IMR-90 (cell line): ENCODE measurements at regions not wholly inside any gene's neighbourhood (a gene's known extent, or its start where the extent isn't known, plus 50 kb on each side); places are given as distances from the start of the nearest gene placed in this dataset.

Source experiments
- ATAC-seq: fragments of 200-7000 bp; cut with Tn5 transposase; 2 replicates; pipeline ENCODE4 v1.9.1; 2020; ENCODE audit warnings: low read depth, mild to moderate bottlenecking, moderate library complexity
- BruUV-seq: library from RNA; stranded (reverse); fragments of 400-500 nt; replicated peaks from 2 replicates; lab custom pipeline; 2021; lab: Mats Ljungman, UMichigan
- CTCF ChIA-PET: fragments of 300-600 bp; formaldehyde crosslinking; extraction: SDS; loops from one replicate; lab custom pipeline; 2021; ENCODE audit warnings: antibody characterized with exemption; lab: Yijun Ruan, JAX
- POLR2A ChIA-PET: fragments of 300-600 bp; sonication (Branson Sonifier 250); formaldehyde crosslinking; loops from one replicate; lab custom pipeline; 2022; ENCODE audit warnings: antibody characterized with exemption; ENCODE audit not compliant: unreplicated experiment; lab: Charles Lee
- DNase-seq: peaks from one replicate; pipeline ENCODE4 v3.0.0; 2013
- H2AFZ ChIP-seq: replicated peaks from 2 replicates; pipeline ENCODE3; 2013; ENCODE audit warnings: low read length, mild to moderate bottlenecking; ENCODE audit not compliant: poor library complexity
- H2AK5ac ChIP-seq: 2 replicates; pipeline ENCODE4 v1.6.1; 2013; ENCODE audit warnings: low read depth, low read length, inconsistent platforms
- H2AK9ac ChIP-seq: replicated peaks from 2 replicates; pipeline ENCODE3; 2013; ENCODE audit warnings: mild to moderate bottlenecking, low read depth, low read length, moderate library complexity; ENCODE audit not compliant: poor library complexity
- H2BK120ac ChIP-seq: 2 replicates; pipeline ENCODE4 v1.6.1; 2013; ENCODE audit warnings: low read depth, low read length, inconsistent platforms
- H2BK15ac ChIP-seq: 3 replicates; pipeline ENCODE4 v1.6.1; 2013; ENCODE audit warnings: low read depth, low read length, inconsistent platforms
- H2BK20ac ChIP-seq: 2 replicates; pipeline ENCODE4 v1.6.1; 2013; ENCODE audit warnings: low read depth, mild to moderate bottlenecking, inconsistent platforms, low read length, moderate library complexity
- H2BK5ac ChIP-seq: 2 replicates; pipeline ENCODE4 v1.6.1; 2013; ENCODE audit warnings: mild to moderate bottlenecking, low read depth, low read length, inconsistent platforms; ENCODE audit not compliant: poor library complexity, severe bottlenecking
- H3K14ac ChIP-seq: replicated peaks from 2 replicates; pipeline ENCODE4 v1.6.1; 2013; ENCODE audit warnings: low read depth, low read length, inconsistent platforms
- H3K18ac ChIP-seq: 2 replicates; pipeline ENCODE4 v1.6.1; 2013; ENCODE audit warnings: low read depth, low read length, control low read depth
- H3K23ac ChIP-seq: 2 replicates; pipeline ENCODE4 v1.6.1; 2013; ENCODE audit warnings: low read depth, low read length, inconsistent platforms
- H3K27ac ChIP-seq: 2 replicates; pipeline ENCODE4 v1.5.1; 2013; ENCODE audit warnings: mild to moderate bottlenecking, control low read depth, low read length; ENCODE audit not compliant: insufficient read depth
- H3K27me3 ChIP-seq: 2 replicates; pipeline ENCODE4 v1.6.1; 2013; ENCODE audit warnings: low read length; ENCODE audit not compliant: control insufficient read depth, insufficient read depth
- H3K36me3 ChIP-seq: 2 replicates; pipeline ENCODE4 v1.6.1; 2013; ENCODE audit warnings: low read length, mixed read lengths; ENCODE audit not compliant: control insufficient read depth, insufficient read depth
- H3K4ac ChIP-seq: 2 replicates; pipeline ENCODE4 v1.6.1; 2013; ENCODE audit warnings: low read depth, low read length, inconsistent platforms
- H3K4me1 ChIP-seq: 2 replicates; pipeline ENCODE4 v1.6.1; 2013; ENCODE audit warnings: low read length, mixed read lengths; ENCODE audit not compliant: control insufficient read depth, insufficient read depth
- H3K4me2 ChIP-seq: 2 replicates; pipeline ENCODE4 v1.6.1; 2013; ENCODE audit warnings: low read depth, mild to moderate bottlenecking, control low read depth, low read length, moderate library complexity
- H3K4me3 ChIP-seq: 2 replicates; pipeline ENCODE4 v1.5.1; 2013; ENCODE audit warnings: low read depth, mild to moderate bottlenecking, control low read depth, low read length, moderate library complexity; ENCODE audit not compliant: insufficient read depth
- H3K56ac ChIP-seq: 2 replicates; pipeline ENCODE4 v1.6.1; 2013; ENCODE audit warnings: low read length, inconsistent platforms; ENCODE audit not compliant: insufficient read depth; ENCODE audit errors: extremely low read depth
- H3K79me1 ChIP-seq, 2 experiments: 2 replicates each; pipeline ENCODE4 v1.6.1; 2013; ENCODE audit warnings: low read length in 2 of 2, inconsistent platforms in 1 of 2, low read depth in 1 of 2
- H3K9ac ChIP-seq: 2 replicates; pipeline ENCODE4 v1.6.1; 2013; ENCODE audit warnings: low read depth, low read length, control low read depth
- H3K9me1 ChIP-seq: 2 replicates; pipeline ENCODE4 v1.6.1; 2013; ENCODE audit warnings: low read length, inconsistent platforms; ENCODE audit not compliant: insufficient read depth
- H3K9me3 ChIP-seq: 2 replicates; pipeline ENCODE4 v1.6.1; 2013; ENCODE audit warnings: low read length; ENCODE audit not compliant: control insufficient read depth, insufficient read depth
- H4K20me1 ChIP-seq: 2 replicates; pipeline ENCODE4 v1.6.1; 2013; ENCODE audit warnings: low read length, inconsistent platforms; ENCODE audit not compliant: insufficient read depth
- H4K5ac ChIP-seq: 2 replicates; pipeline ENCODE4 v1.6.1; 2013; ENCODE audit warnings: mild to moderate bottlenecking, low read depth, low read length, control low read depth
- H4K8ac ChIP-seq, 2 experiments: 2 replicates each; pipeline ENCODE4 v1.6.1; 2013; ENCODE audit warnings: low read depth in 2 of 2, low read length in 2 of 2, control low read depth in 1 of 2, inconsistent platforms in 1 of 2
- H4K91ac ChIP-seq: 2 replicates; pipeline ENCODE4 v1.6.1; 2013; ENCODE audit warnings: low read depth, low read length, inconsistent platforms; ENCODE audit not compliant: insufficient read depth
- CTCF ChIP-seq: conservative IDR thresholded peaks from 2 replicates; pipeline ENCODE4 v1.5.1; 2012; ENCODE audit warnings: mild to moderate bottlenecking, low read depth, low read length, improper control_type of control experiment
- WGBS, 2 experiments: methylation state at CpG; one replicate each; pipeline versions ENCODE4 v1.1.5 to v1.1.7; 2013; ENCODE audit warnings: missing lambda C conversion rate in 2 of 2; ENCODE audit not compliant: insufficient read length in 1 of 2; ENCODE audit errors: extremely low coverage in 2 of 2; 5-methylcytosine and 5-hydroxymethylcytosine counted together
- dilution Hi-C: fragments of 300-500 bp; cut with HindIII; formaldehyde crosslinking; loops from one replicate; pipeline ENCODE4 v1.14.3; 2018; ENCODE audit warnings: low sequenced_read_pairs; ENCODE audit not compliant: unreplicated experiment
- in situ Hi-C: fragments of 300-500 bp; cut with MboI; formaldehyde crosslinking; loops from 3 replicates; pipeline ENCODE4 v1.14.3; 2019; ENCODE audit warnings: low sequenced_read_pairs, inconsistent platforms, mixed read lengths
- intact Hi-C: fragments of 100-400 bp; cut with micrococcal nuclease; formaldehyde crosslinking; loops from 2 replicates; pipeline ENCODE4 v1.10.0; 2022

GRCh38 chr10:4186849-4187540 lies 402.0 kb upstream of the KLF6 start:
- H2AFZ ChIP-seq: no peak overlapping the region
- no peaks in the 10 kb centered on the region for H3K79me1 ChIP-seq
- H4K8ac ChIP-seq: no peak overlapping the region
- peaks cover 2% of the 10 kb centered on the region; the same call in 1 of the 2 replicates for H3K27me3 ChIP-seq
- no peak overlapping the region for H2AK9ac ChIP-seq
- H3K9me1 ChIP-seq: peaks cover 3% of the 10 kb centered on the region; the same call in 1 of the 2 replicates
- H2BK5ac ChIP-seq: no peak overlapping the region
- no peak overlapping the region for H3K4ac ChIP-seq
- H3K4me1 ChIP-seq: peaks cover 4% of the 10 kb centered on the region; the same call in 1 of the 2 replicates
- DNase-seq: no peak
- ChIA-PET CTCF (no interaction called here), POLR2A (no interaction called here)
- no peak overlapping the region for H3K4me3 ChIP-seq
- in situ Hi-C loops (no loop called here), dilution Hi-C loops (no loop called here), intact Hi-C loops (no loop called here)
- no peaks in the 10 kb centered on the region for H4K20me1 ChIP-seq
- no peak overlapping the region for H3K18ac ChIP-seq
- H3K14ac ChIP-seq: no peak overlapping the region
- H3K23ac ChIP-seq: no peak overlapping the region
- no peak overlapping the region for H2BK15ac ChIP-seq
- ATAC-seq: no peak
- H3K9ac ChIP-seq: no peak overlapping the region
- no peak overlapping the region for H3K4me2 ChIP-seq
- H2AK5ac ChIP-seq: no peak overlapping the region
- no TSS peak for BruUV-seq
- H2BK120ac ChIP-seq: no peak overlapping the region
- 94% methylated on average over 7 of the region's 12 CpGs; no CpG with 5 or more reads in 1 of the 2 experiments for WGBS, 2 experiments
- H4K5ac ChIP-seq: no peak overlapping the region
- no peak overlapping the region for H3K56ac ChIP-seq
- H3K9me3 ChIP-seq: no peaks in the 10 kb centered on the region
- no peak overlapping the region for H3K27ac ChIP-seq
- no peak for TF ChIP-seq CTCF
- H2BK20ac ChIP-seq: no peak overlapping the region
- no peaks in the 10 kb centered on the region for H3K36me3 ChIP-seq
- no peak overlapping the region for H4K91ac ChIP-seq
